ENCODE measurements at regions not wholly inside any gene's neighbourhood (a gene's known extent, or its start where the extent isn't known, plus 50 kb on each side); places are given as distances from the start of the nearest gene placed in this dataset.

DNA sequence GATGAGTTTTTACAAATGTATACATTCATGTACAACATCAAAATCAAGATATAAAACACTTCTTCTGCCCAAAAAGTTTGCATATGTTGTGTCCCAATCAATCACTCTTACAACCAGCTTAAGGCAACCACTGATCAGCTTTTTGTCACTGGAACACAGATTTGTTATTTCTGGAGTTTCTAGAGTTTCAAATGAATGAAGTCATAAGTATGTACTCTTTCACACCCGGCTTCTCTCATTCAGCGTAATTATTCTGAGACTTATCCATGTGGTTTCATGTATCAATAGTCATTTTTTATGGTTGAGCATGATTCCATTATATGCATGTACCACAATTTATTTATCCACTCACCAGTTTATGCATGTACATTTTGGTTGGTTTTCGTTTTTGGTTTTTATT, 53.0 kb upstream of the CORO2B start:
- DNase-seq (ENCODE audit: low read depth in 2 of 2), result no peak

DNA sequence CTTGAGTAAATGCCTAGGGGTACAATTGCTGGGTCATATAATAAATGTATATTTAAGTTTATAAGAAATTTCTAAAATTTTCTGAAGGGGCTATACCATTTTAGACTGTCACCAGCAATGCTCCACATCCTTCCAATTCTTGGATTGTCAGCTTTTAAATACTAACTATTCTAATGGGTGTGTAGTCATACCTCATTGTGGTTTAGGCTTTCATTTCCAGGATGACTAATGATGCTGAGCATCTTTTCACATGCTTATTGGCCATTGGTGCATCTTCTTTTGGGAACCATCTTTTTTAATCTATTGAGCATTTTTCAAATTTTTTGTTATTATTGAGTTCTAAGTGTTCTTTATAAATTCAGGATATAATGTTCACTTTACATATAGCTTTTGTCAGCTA, 52.5 kb upstream of the CORO2B start:
- DNase-seq (ENCODE audit: low read depth in 2 of 2), result peak; percentile 79

DNA sequence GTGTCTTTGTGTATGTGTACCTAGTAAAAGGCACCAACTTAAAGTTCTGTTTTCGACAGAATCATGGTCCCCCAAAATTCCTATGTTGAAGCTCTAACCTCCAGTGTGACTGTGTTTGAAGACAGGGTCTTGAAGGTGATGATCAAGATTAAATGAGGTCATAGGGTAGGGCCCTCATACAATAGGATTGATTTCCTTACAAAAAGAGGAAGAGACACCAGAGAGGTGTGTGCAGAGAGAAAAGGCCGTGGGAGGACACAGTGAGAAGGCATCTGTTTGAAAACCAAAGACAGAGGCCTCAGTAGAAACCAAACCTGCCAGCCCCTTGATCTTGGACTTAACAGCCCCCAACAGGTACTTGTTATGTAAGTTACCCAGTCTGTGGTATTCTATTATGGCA, 52.0 kb upstream of the CORO2B start:
- no peak for DNase-seq (ENCODE audit: low read depth in 2 of 2)

DNA sequence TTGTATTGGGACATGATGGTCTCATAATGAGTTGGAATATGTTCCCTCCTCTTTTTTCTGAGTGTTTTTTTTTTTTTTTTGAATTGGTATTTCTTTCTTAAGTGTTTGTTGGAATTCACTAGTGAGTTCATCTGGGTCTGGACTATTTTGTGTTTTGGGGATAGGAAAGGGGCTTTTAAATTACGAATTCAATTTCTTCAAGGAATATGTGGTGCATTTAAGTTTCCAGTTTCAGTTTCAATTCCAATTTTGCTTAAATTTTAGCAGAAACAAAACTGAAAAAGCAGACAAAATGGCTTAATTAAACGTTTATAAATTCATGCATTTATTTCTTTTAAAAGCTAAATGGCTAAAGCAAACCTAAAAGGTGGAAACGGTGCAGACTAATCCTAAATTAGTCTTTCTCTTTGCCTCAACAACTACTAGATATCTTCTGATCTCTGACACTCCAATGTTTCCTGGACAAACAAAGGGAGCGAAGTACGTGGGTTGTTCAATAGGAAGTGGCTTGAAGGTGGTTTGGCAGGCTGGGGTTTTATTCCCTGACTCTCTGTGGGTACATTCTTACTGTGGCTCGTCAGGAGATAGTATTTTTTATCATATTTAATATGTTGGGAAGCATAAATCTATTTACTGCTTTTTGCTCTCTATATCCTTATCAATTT, 50.0 kb upstream of the CORO2B start:
- no peak for DNase-seq (ENCODE audit: low read depth in 2 of 2)
